Cardiac septum (tissue), 1 donor: ENCODE measurements at regions not wholly inside any gene's neighbourhood (a gene's known extent, or its start where the extent isn't known, plus 50 kb on each side); places are given as distances from the start of the nearest gene placed in this dataset.
"Not testable (repeated sequence)": the region's sequence is repeated elsewhere in the genome, so short reads cannot be mapped to it uniquely, and the experiment has no call there.

ENCODE experiments used
- DNase-seq: peaks from one replicate; pipeline ENCODE4 v3.0.0-alpha.2; 2020; ENCODE audit warnings: low spot score
- intact Hi-C: fragments of 100-400 bp; cut with DNase I; formaldehyde crosslinking; loops from one replicate; pipeline ENCODE4 v1.14.0; 2022
- donor health status: DM: no; HTN: no; CAD: no.

DNA sequence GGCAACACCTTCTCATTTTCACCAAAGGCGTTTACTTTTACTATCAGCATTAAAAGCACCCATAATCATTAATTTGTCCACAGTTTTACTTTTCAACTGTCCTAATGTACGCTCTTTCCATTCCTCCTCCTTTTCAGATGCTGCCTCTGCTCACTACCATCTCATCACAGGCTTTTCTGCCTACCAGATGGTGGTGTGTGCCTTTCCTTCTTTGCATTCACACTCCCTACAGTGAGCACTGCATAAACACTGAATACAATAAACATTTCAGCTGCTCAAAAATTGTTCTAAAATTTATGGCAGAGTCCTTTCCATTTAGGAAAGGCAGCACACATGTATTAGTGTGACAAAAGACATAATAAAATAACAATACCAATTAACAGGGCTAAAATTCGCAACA, 435.7 kb downstream of the GXYLT1 start:
- DNase-seq: no peak
- intact Hi-C loops: no loop called here

DNA sequence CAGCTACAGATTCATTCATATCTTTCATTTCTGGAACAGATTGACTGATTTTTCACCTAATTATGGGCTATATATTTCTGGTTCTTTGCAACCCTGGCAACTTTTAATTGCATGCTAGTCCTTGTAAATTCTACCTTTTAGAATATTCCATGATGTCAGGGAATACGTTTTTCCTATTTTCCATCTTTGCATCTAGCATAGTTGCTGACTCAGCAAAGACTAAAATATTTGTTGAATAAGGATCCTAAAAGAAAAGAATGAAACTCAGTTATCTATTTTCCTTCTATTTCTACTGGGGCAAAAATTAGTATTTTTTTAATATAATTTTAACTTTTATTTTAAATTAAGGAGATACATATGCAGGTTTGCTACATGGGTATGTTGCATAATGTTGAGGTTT, 438.3 kb downstream of the GXYLT1 start:
- DNase-seq: no peak
- intact Hi-C loops: no loop called here

- DNase-seq: no peak
- intact Hi-C loops: no loop called here
These were observed 442.6 kb downstream of the GXYLT1 start for GRCh38 chr12:41701943-41702601.

GRCh38 chr12:41700940-41701339, 443.7 kb downstream of the GXYLT1 start:
- DNase-seq: no peak
- intact Hi-C loops: no loop called here

DNA sequence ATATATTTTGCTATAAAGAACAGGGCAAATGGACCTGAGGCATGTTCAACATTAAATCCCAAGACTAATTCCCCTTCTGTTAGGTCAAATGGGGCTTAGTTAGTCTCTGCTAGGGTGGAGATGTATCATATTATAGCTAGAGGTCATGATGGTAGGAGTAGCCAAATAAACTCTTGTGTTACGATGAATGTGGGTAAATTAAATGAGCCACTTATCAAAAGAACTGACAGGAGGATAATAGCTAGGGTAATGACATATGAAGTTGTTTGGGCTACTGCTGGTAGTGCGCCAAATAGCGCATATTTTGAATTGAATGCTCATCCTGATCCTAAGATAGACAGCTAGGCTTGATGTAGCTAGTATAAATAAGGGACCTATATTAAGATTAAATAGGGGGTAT, 445.0 kb downstream of the GXYLT1 start:
- intact Hi-C loops: no loop called here
- DNase-seq: no peak

DNA sequence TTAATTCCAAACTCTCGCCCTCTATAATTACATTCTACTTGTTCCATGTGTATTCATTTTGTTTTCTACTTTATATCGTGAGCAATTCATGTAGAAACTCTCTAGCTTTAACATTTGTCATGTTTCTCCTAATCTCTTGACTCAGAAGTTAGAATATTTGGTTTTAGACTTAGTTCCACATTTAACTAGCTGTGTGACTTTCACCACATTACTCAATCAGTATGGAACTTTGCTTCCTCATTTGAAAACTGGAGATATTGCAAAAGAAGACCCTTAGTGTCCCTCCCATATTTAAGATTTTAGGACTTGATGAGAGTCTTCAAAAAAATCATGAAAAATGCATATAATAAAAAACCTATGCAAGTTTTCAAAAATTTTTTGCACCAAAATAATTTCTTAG, 447.5 kb downstream of the GXYLT1 start:
- intact Hi-C loops: no loop called here

DNA sequence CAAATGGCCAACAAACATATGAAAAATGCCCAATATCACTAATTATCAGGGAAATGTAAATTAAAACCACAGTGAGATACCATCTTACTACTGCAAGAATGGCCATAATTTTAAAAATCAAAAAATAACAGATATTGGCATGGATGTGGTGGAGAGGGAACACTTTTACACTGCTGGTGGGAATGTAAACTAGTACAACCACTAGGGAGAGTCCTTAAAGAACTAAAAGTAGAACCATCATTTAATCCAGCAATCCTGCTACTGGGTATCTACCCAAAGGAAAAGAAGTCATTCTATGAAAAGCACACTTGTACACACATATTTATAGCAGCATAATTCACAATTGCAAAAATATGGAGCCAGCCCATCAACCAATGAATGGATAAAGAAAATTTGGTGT, 459.7 kb downstream of the GXYLT1 start:
- intact Hi-C loops: no loop called here
- DNase-seq: no peak

More for the DNA sequence above, 447.5 kb downstream of the GXYLT1 start:
- DNase-seq: no peak

GRCh38 chr12:41683513-41684240, 461.0 kb downstream of the GXYLT1 start:
- intact Hi-C loops: no loop called here
- DNase-seq: no peak

DNA sequence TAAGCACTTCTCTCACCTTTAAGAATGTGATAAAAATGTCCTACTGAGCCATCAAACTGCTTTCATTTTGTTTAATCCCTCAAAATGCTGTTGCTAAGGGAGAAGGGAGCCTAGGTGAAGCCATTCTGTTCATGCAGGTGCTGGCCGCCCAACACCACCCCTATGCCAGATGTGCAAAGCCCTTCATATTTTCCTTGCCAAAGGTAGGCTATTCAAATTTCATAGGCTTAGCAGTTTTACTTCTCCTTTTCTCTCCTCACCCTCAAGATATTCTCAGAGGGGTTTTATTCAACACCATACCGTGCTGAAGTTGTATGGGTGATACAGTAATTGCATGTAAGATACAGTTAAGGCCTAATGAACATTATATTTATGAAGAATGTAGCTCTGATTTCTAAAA, 461.7 kb downstream of the GXYLT1 start:
- intact Hi-C loops: no loop called here
- DNase-seq: no peak

- no peak for DNase-seq
- intact Hi-C loops: no loop called here
These were observed 462.8 kb downstream of the GXYLT1 start for GRCh38 chr12:41681898-41682297.

- DNase-seq: no peak
- intact Hi-C loops: no loop called here
These were observed 464.5 kb downstream of the GXYLT1 start for GRCh38 chr12:41680155-41680554.

GRCh38 chr12:41663598-41664265, 475.6 kb downstream of the PDZRN4 start:
- intact Hi-C loops: no loop called here
- DNase-seq: no peak

GRCh38 chr12:41661141-41661765, 473.1 kb downstream of the PDZRN4 start:
- intact Hi-C loops: no loop called here
- DNase-seq: no peak

DNA sequence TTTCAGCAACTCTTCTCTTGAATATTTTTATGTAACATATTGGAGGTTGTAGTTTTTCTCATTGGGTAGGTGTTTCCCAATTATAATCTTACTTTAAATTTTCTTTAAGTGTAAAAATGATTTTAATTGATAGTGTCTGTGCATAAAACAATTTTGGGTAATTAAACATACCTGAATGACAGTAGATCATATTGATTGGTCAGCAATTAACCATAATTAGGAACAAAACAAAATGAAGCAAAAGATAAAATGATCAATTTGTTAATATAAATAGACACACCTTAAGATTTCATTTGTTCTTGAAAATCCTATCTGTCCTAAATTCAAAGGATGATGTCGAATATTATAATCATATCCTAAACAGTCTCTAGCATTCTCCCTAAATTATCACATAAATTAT, 468.3 kb downstream of the PDZRN4 start:
- intact Hi-C loops: no loop called here
- DNase-seq: no peak

DNA sequence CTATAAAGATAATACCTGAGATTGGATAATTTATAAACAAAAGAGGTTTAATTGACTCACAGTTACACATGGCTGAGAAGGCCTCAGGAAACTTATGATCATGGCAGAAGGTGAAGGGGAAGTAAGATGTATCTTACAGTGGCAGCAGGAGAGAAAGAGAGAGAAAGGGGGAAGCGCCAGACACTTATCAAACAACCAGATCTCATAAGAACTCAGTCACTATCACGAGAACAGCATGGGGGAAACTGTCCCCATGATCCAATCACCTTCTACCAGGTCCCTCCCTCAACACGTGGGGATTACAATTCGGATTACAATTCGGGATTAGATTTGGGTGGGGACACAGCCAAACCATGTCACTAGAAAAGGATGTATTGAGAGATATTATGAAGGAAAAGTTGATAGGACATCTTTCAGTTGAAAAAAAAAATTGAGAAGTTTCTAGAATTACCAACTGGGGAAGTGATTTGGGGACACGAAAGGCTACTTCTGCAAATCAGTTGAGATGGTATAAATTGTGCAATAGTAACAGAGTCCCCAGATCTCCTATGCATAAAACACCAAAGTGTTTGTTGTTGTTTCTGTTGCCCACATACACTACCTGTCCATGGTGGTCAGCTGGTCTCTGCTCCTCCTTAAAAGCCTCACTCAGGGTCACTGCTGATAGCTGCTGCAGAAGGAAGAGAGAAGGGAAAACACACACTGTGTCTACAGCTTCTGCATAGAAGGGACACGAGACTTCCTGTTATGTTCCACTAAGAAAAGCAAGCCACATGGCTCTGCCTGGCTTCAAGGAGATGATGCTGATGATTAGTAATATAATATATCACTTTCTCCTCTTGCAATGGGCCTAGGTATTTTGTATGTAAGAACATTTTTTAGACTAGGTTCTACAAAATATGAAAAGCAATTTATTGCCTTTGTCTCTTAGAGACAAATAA, 465.5 kb downstream of the PDZRN4 start:
- intact Hi-C loops: no loop called here
- DNase-seq: no peak

DNA sequence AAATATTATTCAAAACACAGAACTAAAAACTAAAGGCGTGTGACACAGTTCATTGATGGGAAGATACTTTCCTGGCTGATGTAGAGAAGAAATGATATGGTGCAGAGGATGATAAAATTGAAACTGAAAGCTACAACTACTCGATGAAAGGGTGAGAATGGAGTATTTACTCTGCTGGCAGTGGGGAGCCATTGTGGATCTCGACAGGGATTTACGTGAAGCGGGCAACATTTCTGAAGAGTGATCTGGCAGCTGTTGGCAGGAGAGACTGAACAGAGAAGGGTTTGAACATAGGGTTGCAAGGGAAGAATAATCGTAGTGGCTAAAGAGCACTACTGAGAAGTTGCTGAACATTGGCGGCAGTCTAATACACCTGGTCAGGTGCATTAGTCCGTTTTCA, 464.9 kb downstream of the PDZRN4 start:
- DNase-seq: no peak
- intact Hi-C loops: no loop called here

DNA sequence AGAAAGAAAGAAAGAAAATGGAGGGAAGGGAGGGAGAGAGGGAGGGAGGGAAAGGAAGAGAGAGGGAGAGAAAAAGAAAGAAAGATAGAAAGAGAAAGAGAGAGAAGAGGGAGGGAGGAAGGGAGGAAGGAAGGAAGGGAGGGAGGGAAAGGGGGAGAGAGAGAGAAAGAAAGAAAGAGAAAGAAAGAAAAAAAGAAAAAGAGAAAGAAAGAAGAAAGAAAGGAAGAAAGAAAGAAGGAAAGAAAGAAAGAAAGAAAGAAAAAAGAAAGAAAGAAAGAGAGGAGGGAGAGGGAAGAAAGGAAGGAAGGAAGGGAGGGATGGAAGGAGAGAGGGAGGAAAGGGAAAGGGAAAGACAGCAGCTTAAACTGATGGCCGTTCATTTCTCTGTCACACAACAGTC, 457.5 kb downstream of the PDZRN4 start:
- intact Hi-C loops: no loop called here
- no peak for DNase-seq

GRCh38 chr12:41642808-41643207, 454.7 kb downstream of the PDZRN4 start:
- intact Hi-C loops, DNase-seq: not testable (repeated sequence)

GRCh38 chr12:41636653-41637052, 448.5 kb downstream of the PDZRN4 start:
- no peak for DNase-seq
- intact Hi-C loops: no loop called here
